ENCODE measurements at regions not wholly inside any gene's neighbourhood (a gene's known extent, or its start where the extent isn't known, plus 50 kb on each side); places are given as distances from the start of the nearest gene placed in this dataset.

- no peak overlapping the region for H3K27ac ChIP-seq (ENCODE audit: low read length)
- ATAC-seq (no peak), DNase-seq (no peak)
- WGBS (ENCODE audit: insufficient coverage) = 41% methylated on average over 4 of the region's 4 CpGs
- no peak for TF ChIP-seq CTCF (IDR thresholded peaks at IDR 0.05)
- H3K9me3 Mint-ChIP-seq = no peaks in the 10 kb centered on the region
- H3K4me3 Mint-ChIP-seq = no peak overlapping the region
- H3K27me3 ChIP-seq (ENCODE audit: control insufficient read depth, insufficient read depth, low read length) = no peaks in the 10 kb centered on the region
- H3K4me1 ChIP-seq (ENCODE audit: control insufficient read depth, insufficient read depth, low read length) = no peaks in the 10 kb centered on the region
- no peaks in the 10 kb centered on the region for H3K36me3 Mint-ChIP-seq
- intact Hi-C loops (cut with micrococcal nuclease) = no loop called here
- no peaks in the 10 kb centered on the region for H3K9me3 ChIP-seq (ENCODE audit: control insufficient read depth, insufficient read depth, low read length)
- H3K27me3 Mint-ChIP-seq (ENCODE audit: low read depth in 2 of 2) = peaks cover 0 to 10% of the 10 kb centered on the region in 2 donors
- H3K27ac Mint-ChIP-seq = no peak overlapping the region
- H3K4me1 Mint-ChIP-seq = peaks cover 0 to 6% of the 10 kb centered on the region in 2 donors
- H3K36me3 ChIP-seq (ENCODE audit: control insufficient read depth, insufficient read depth, low read length) = no peaks in the 10 kb centered on the region
- H3K4me3 ChIP-seq (ENCODE audit: low read length) = no peak overlapping the region
Observed at GRCh38 chr12:24705741-24706358, 243.1 kb downstream of the BCAT1 start.

- peaks cover 0 to 10% of the 10 kb centered on the region in 2 donors for H3K27me3 Mint-ChIP-seq (ENCODE audit: low read depth in 2 of 2)
- 18% methylated on average over 2 of the region's 2 CpGs for WGBS (ENCODE audit: insufficient coverage)
- no peak overlapping the region for H3K4me3 Mint-ChIP-seq
- H3K27ac Mint-ChIP-seq = no peak overlapping the region
- DNase-seq = no peak
- Histone ChIP-seq H3K9me3 (ENCODE audit: control insufficient read depth, insufficient read depth, low read length) (no peaks in the 10 kb centered on the region), H3K4me3 (ENCODE audit: low read length) (no peak overlapping the region), H3K27me3 (ENCODE audit: control insufficient read depth, insufficient read depth, low read length) (no peaks in the 10 kb centered on the region), H3K36me3 (ENCODE audit: control insufficient read depth, insufficient read depth, low read length) (no peaks in the 10 kb centered on the region), H3K4me1 (ENCODE audit: control insufficient read depth, insufficient read depth, low read length) (no peaks in the 10 kb centered on the region), H3K27ac (ENCODE audit: low read length) (no peak overlapping the region)
- TF ChIP-seq CTCF (IDR thresholded peaks at IDR 0.05) = no peak
- H3K9me3 Mint-ChIP-seq = no peaks in the 10 kb centered on the region
- peaks cover 0 to 6% of the 10 kb centered on the region in 2 donors for H3K4me1 Mint-ChIP-seq
- no peaks in the 10 kb centered on the region for H3K36me3 Mint-ChIP-seq
- ATAC-seq = no peak
- intact Hi-C loops (cut with micrococcal nuclease) = no loop called here
Observed at GRCh38 chr12:24705216-24705615, 243.7 kb downstream of the BCAT1 start.

- ATAC-seq (no peak), DNase-seq (no peak)
- Histone ChIP-seq H3K4me3 (ENCODE audit: low read length) (no peak overlapping the region), H3K36me3 (ENCODE audit: control insufficient read depth, insufficient read depth, low read length) (no peaks in the 10 kb centered on the region), H3K9me3 (ENCODE audit: control insufficient read depth, insufficient read depth, low read length) (no peaks in the 10 kb centered on the region), H3K27me3 (ENCODE audit: control insufficient read depth, insufficient read depth, low read length) (no peaks in the 10 kb centered on the region), H3K27ac (ENCODE audit: low read length) (no peak overlapping the region), H3K4me1 (ENCODE audit: control insufficient read depth, insufficient read depth, low read length) (no peaks in the 10 kb centered on the region)
- Mint-ChIP-seq H3K4me3 (no peak overlapping the region), H3K27ac (no peak overlapping the region), H3K9me3 (no peaks in the 10 kb centered on the region), H3K36me3 (no peaks in the 10 kb centered on the region), H3K4me1 (peaks cover 0 to 6% of the 10 kb centered on the region in 2 donors), H3K27me3 (ENCODE audit: low read depth in 2 of 2) (peaks cover 0 to 13% of the 10 kb centered on the region in 2 donors)
- intact Hi-C loops (cut with micrococcal nuclease) = no loop called here
- no peak for TF ChIP-seq CTCF (IDR thresholded peaks at IDR 0.05)
- 81% methylated on average over 3 of the region's 3 CpGs for WGBS (ENCODE audit: insufficient coverage)
Observed at GRCh38 chr12:24701343-24701742, 247.6 kb downstream of the BCAT1 start.

- DNase-seq = no peak
- H3K4me1 Mint-ChIP-seq = no peaks in the 10 kb centered on the region
- H3K4me1 ChIP-seq (ENCODE audit: control insufficient read depth, insufficient read depth, low read length) = no peaks in the 10 kb centered on the region
- H3K4me3 Mint-ChIP-seq = no peak overlapping the region
- WGBS (ENCODE audit: insufficient coverage) = 100% methylated on average over 1 of the region's 2 CpGs
- intact Hi-C loops (cut with micrococcal nuclease) = no loop called here
- H3K27me3 ChIP-seq (ENCODE audit: control insufficient read depth, insufficient read depth, low read length) = no peaks in the 10 kb centered on the region
- H3K27ac ChIP-seq (ENCODE audit: low read length) = no peak overlapping the region
- H3K4me3 ChIP-seq (ENCODE audit: low read length) = no peak overlapping the region
- H3K36me3 Mint-ChIP-seq = no peaks in the 10 kb centered on the region
- ATAC-seq = no peak
- H3K27ac Mint-ChIP-seq = no peak overlapping the region
- H3K27me3 Mint-ChIP-seq (ENCODE audit: low read depth in 2 of 2) = peaks cover 0 to 5% of the 10 kb centered on the region in 2 donors
- TF ChIP-seq CTCF (IDR thresholded peaks at IDR 0.05) = no peak
- H3K36me3 ChIP-seq (ENCODE audit: control insufficient read depth, insufficient read depth, low read length) = no peaks in the 10 kb centered on the region
- no peaks in the 10 kb centered on the region for H3K9me3 Mint-ChIP-seq
- H3K9me3 ChIP-seq (ENCODE audit: control insufficient read depth, insufficient read depth, low read length) = no peaks in the 10 kb centered on the region
Observed at GRCh38 chr12:24698972-24699371, 249.9 kb downstream of the BCAT1 start.
